ENCODE measurements at regions not wholly inside any gene's neighbourhood (a gene's known extent, or its start where the extent isn't known, plus 50 kb on each side); places are given as distances from the start of the nearest gene placed in this dataset.

DNA sequence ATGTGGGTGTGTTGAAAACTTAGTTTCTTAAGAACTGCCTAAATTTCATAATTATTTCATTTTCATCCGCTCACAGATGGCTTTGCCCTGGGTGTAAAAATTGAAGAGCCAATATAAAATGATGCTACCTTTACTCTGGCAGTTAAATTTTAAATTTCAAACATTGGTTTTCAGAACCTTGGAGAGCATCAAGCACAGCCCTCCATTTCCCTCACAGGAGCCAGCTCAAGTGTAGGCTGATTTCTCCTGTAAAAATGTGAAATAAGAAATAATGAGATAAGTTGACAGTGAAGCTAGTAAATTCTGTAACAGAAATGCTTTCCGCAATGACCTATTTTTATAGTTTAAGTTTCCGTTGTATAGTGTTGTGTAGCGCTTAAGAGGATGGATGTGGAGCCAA is 53.9 kb upstream of the AKT3 start:
- DNase-seq, result no peak

GRCh38 chr1:243903041-243903440 is 53.0 kb upstream of the AKT3 start:
- DNase-seq, result no peak

DNA sequence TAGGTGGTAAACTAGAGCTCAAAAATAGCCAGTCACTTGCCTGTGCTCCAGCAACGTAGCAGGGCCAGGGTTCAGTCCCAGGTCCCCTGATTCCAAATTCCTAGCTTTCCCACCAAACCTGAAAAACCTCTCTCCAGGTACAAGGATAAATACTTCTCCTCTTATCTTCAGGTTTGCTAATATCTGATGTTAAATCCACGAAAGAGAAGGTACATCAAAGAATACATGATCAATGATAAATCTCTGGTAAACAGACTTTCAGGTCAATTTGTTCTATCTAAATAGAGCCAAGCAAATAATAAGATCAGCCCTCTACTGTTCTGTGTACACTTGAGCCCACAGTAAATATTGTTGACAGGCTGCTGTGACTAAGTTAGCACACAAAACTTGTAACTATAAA is 52.1 kb upstream of the AKT3 start:
- DNase-seq, result no peak

Data from CD4-positive, alpha-beta T cell treated with Interleukin-17A for 1 hour (primary cell).